Panc1 (cell line): ENCODE measurements at regions not wholly inside any gene's neighbourhood (a gene's known extent, or its start where the extent isn't known, plus 50 kb on each side); places are given as distances from the start of the nearest gene placed in this dataset.

Experiments
- POLR2AphosphoS5 ChIP-seq: IDR thresholded peaks from 2 replicates; pipeline ENCODE4 v1.6.1; 2012; ENCODE audit warnings: mild to moderate bottlenecking, low read depth, low read length, moderate library complexity
- SIN3A ChIP-seq: IDR thresholded peaks from 2 replicates; pipeline ENCODE4 v1.6.1; 2012; ENCODE audit warnings: low read depth, mild to moderate bottlenecking, low read length, moderate library complexity, borderline replicate concordance; ENCODE audit not compliant: insufficient read depth
- TCF7L2 ChIP-seq: IDR thresholded peaks from 2 replicates; pipeline ENCODE4 v1.6.1; 2011; ENCODE audit warnings: mild to moderate bottlenecking, low read depth, low read length, inconsistent platforms
- TF ChIP-seq, protein P1 (sequence below): fragments of 450-650 bp; IDR thresholded peaks from 2 replicates; pipeline ENCODE4 v1.5.1; 2017; ENCODE audit warnings: mild to moderate bottlenecking
- TF ChIP-seq, protein P2 (sequence below), 2 experiments: IDR thresholded peaks; 2 replicates each; pipeline ENCODE4 v1.6.1; 2011 to 2012; ENCODE audit warnings: low read depth in 2 of 2, control low read depth in 1 of 2, low read length in 1 of 2, mild to moderate bottlenecking in 1 of 2, moderate library complexity in 1 of 2; ENCODE audit not compliant: insufficient read depth in 1 of 2

DNA sequence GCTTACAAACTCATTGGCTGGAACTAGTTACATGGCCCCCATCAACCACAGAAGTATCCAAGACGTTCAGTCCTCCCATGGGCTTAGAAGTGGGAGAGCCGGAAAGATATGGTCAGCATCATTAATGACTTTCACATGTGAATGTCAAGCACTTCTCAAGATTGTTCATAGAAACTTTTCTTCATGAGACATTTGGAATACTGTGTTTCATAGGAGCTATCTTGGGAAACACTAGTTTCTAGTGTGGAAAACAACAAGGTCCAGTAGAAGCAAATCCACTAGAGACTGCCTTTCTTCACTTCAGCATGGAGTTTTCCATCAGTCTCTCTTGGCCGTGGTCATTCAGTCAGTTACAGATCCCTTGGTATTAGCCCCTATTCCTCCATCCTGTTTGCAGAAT, 160.9 kb downstream of the C11orf91 start:
- TF ChIP-seq, protein P1, sequence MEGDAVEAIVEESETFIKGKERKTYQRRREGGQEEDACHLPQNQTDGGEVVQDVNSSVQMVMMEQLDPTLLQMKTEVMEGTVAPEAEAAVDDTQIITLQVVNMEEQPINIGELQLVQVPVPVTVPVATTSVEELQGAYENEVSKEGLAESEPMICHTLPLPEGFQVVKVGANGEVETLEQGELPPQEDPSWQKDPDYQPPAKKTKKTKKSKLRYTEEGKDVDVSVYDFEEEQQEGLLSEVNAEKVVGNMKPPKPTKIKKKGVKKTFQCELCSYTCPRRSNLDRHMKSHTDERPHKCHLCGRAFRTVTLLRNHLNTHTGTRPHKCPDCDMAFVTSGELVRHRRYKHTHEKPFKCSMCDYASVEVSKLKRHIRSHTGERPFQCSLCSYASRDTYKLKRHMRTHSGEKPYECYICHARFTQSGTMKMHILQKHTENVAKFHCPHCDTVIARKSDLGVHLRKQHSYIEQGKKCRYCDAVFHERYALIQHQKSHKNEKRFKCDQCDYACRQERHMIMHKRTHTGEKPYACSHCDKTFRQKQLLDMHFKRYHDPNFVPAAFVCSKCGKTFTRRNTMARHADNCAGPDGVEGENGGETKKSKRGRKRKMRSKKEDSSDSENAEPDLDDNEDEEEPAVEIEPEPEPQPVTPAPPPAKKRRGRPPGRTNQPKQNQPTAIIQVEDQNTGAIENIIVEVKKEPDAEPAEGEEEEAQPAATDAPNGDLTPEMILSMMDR: no peak
- TF ChIP-seq POLR2AphosphoS5 (no peak), SIN3A (no peak), TCF7L2 (no peak)
- TF ChIP-seq, protein P2, sequence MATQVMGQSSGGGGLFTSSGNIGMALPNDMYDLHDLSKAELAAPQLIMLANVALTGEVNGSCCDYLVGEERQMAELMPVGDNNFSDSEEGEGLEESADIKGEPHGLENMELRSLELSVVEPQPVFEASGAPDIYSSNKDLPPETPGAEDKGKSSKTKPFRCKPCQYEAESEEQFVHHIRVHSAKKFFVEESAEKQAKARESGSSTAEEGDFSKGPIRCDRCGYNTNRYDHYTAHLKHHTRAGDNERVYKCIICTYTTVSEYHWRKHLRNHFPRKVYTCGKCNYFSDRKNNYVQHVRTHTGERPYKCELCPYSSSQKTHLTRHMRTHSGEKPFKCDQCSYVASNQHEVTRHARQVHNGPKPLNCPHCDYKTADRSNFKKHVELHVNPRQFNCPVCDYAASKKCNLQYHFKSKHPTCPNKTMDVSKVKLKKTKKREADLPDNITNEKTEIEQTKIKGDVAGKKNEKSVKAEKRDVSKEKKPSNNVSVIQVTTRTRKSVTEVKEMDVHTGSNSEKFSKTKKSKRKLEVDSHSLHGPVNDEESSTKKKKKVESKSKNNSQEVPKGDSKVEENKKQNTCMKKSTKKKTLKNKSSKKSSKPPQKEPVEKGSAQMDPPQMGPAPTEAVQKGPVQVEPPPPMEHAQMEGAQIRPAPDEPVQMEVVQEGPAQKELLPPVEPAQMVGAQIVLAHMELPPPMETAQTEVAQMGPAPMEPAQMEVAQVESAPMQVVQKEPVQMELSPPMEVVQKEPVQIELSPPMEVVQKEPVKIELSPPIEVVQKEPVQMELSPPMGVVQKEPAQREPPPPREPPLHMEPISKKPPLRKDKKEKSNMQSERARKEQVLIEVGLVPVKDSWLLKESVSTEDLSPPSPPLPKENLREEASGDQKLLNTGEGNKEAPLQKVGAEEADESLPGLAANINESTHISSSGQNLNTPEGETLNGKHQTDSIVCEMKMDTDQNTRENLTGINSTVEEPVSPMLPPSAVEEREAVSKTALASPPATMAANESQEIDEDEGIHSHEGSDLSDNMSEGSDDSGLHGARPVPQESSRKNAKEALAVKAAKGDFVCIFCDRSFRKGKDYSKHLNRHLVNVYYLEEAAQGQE (IDR thresholded peaks at IDR 0.05; ENCODE audit: insufficient read depth in 1 of 2, low read depth in 2 of 2, low read length in 1 of 2): no peak
